Right lobe of liver (tissue), 4 donors: ENCODE measurements at regions not wholly inside any gene's neighbourhood (a gene's known extent, or its start where the extent isn't known, plus 50 kb on each side); places are given as distances from the start of the nearest gene placed in this dataset.

Experiments used
- POLR2A ChIP-seq: fragments of 450-650 bp; IDR thresholded peaks from one replicate; pipeline ENCODE4 v1.6.1; 2017; ENCODE audit warnings: antibody characterized with exemption, mild to moderate bottlenecking
- TF ChIP-seq, protein P1 (sequence below), 4 donors: fragments of 200-600 bp in 3 of 4; fragments of 450-650 bp in 1 of 4; IDR thresholded peaks; one replicate each; pipeline versions ENCODE4 v1.5.1 to v1.8.0; 2016 to 2022; ENCODE audit warnings: antibody characterized with exemption in 4 of 4, mild to moderate bottlenecking in 2 of 4
- donor health status: DM: no; HTN: no; CAD: no.
- donor health status: DM: no; HTN: no; CAD: no.
- donor health status: DM: no; HTN: yes; CAD: no.

GRCh38 chr16:52603015-52603414, 56.1 kb upstream of the TOX3 start:
- no peak for TF ChIP-seq POLR2A
- TF ChIP-seq, protein P1, sequence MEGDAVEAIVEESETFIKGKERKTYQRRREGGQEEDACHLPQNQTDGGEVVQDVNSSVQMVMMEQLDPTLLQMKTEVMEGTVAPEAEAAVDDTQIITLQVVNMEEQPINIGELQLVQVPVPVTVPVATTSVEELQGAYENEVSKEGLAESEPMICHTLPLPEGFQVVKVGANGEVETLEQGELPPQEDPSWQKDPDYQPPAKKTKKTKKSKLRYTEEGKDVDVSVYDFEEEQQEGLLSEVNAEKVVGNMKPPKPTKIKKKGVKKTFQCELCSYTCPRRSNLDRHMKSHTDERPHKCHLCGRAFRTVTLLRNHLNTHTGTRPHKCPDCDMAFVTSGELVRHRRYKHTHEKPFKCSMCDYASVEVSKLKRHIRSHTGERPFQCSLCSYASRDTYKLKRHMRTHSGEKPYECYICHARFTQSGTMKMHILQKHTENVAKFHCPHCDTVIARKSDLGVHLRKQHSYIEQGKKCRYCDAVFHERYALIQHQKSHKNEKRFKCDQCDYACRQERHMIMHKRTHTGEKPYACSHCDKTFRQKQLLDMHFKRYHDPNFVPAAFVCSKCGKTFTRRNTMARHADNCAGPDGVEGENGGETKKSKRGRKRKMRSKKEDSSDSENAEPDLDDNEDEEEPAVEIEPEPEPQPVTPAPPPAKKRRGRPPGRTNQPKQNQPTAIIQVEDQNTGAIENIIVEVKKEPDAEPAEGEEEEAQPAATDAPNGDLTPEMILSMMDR (IDR thresholded peaks at IDR 0.05): no peak
